Hepatocyte (in vitro differentiated cells): ENCODE measurements at regions not wholly inside any gene's neighbourhood (a gene's known extent, or its start where the extent isn't known, plus 50 kb on each side); places are given as distances from the start of the nearest gene placed in this dataset.

Experiments
- DNase-seq: peaks from one replicate; pipeline ENCODE4 v3.0.0-alpha.2; 2016; ENCODE audit warnings: low spot score
- H2AFZ ChIP-seq: fragments of 200-600 bp; sonication (generic); 2 replicates; pipeline ENCODE4 v1.6.0; 2016; ENCODE audit warnings: antibody characterized with exemption, mild to moderate bottlenecking
- H3K27ac ChIP-seq: fragments of 200-600 bp; sonication (generic); 2 replicates; pipeline ENCODE4 v1.5.1; 2016; ENCODE audit warnings: mild to moderate bottlenecking
- H3K27me3 ChIP-seq: fragments of 200-600 bp; sonication (generic); 2 replicates; pipeline ENCODE4 v1.6.1; 2016
- H3K36me3 ChIP-seq: fragments of 200-600 bp; sonication (generic); replicated peaks from 2 replicates; pipeline ENCODE4 v1.5.1; 2016; ENCODE audit warnings: low read depth; ENCODE audit not compliant: insufficient read depth
- H3K4me1 ChIP-seq: fragments of 200-600 bp; sonication (generic); 2 replicates; pipeline ENCODE4 v1.5.1; 2016; ENCODE audit warnings: mild to moderate bottlenecking, moderate library complexity; ENCODE audit not compliant: insufficient read depth
- H3K4me2 ChIP-seq: fragments of 200-600 bp; sonication (generic); 2 replicates; pipeline ENCODE4 v1.6.0; 2016
- H3K4me3 ChIP-seq: fragments of 200-600 bp; sonication (generic); 2 replicates; pipeline ENCODE4 v1.5.1; 2016; ENCODE audit warnings: mild to moderate bottlenecking
- H3K79me2 ChIP-seq: fragments of 200-600 bp; sonication (generic); 2 replicates; pipeline ENCODE4 v1.6.0; 2017; ENCODE audit warnings: mild to moderate bottlenecking
- H3K9me2 ChIP-seq: fragments of 200-600 bp; sonication (generic); replicated peaks from 2 replicates; pipeline ENCODE4 v1.6.0; 2017; ENCODE audit warnings: mild to moderate bottlenecking; ENCODE audit not compliant: insufficient read depth
- H3K9me3 ChIP-seq: fragments of 200-600 bp; sonication (generic); 2 replicates; pipeline ENCODE4 v1.5.1; 2016; ENCODE audit warnings: low read depth, mild to moderate bottlenecking
- H4K20me1 ChIP-seq: fragments of 200-600 bp; sonication (generic); 2 replicates; pipeline ENCODE4 v1.6.0; 2016; ENCODE audit warnings: mild to moderate bottlenecking; ENCODE audit not compliant: insufficient read depth, poor library complexity, severe bottlenecking
- CTCF ChIP-seq: fragments of 200-600 bp; sonication (generic); IDR thresholded peaks from 2 replicates; pipeline ENCODE4 v1.5.1; 2016; ENCODE audit warnings: antibody characterized with exemption, mild to moderate bottlenecking; ENCODE audit not compliant: poor library complexity
- EZH2 ChIP-seq: fragments of 200-600 bp; sonication (generic); IDR thresholded peaks from 2 replicates; pipeline ENCODE4 v1.6.1; 2016; ENCODE audit warnings: antibody characterized with exemption, mild to moderate bottlenecking, borderline replicate concordance
- EZH2phosphoT487 ChIP-seq: fragments of 200-600 bp; sonication (generic); IDR thresholded peaks from one replicate; pipeline ENCODE4 v1.6.1; 2018; ENCODE audit warnings: antibody characterized with exemption, mild to moderate bottlenecking, low read depth, moderate library complexity; ENCODE audit not compliant: unreplicated experiment, severe bottlenecking
- WGBS: methylation state at CpG from one replicate; pipeline ENCODE4 v1.1.6; 2016; ENCODE audit warnings: low lambda C conversion rate; ENCODE audit errors: missing lambda C conversion rate; 5-methylcytosine and 5-hydroxymethylcytosine counted together

- H2AFZ ChIP-seq = no peak overlapping the region
These were observed 75.2 kb upstream of the ADAMTS2 start for GRCh38 chr5:179420476-179420875.

GRCh38 chr5:179418972-179419371, 73.7 kb upstream of the ADAMTS2 start:
- Histone ChIP-seq H3K4me1 (peaks cover 6% of the 10 kb centered on the region), H3K27me3 (no peaks in the 10 kb centered on the region), H3K9me2 (no peaks in the 10 kb centered on the region), H4K20me1 (no peaks in the 10 kb centered on the region), H3K36me3 (no peaks in the 10 kb centered on the region), H2AFZ (no peak overlapping the region), H3K4me3 (no peak overlapping the region), H3K4me2 (no peak overlapping the region), H3K27ac (no peak overlapping the region), H3K79me2 (no peaks in the 10 kb centered on the region), H3K9me3 (no peaks in the 10 kb centered on the region)
- DNase-seq = no peak
- TF ChIP-seq EZH2 = no peak
- no peak for TF ChIP-seq CTCF
- TF ChIP-seq EZH2phosphoT487 = no peak
- WGBS = 84% methylated on average over 11 of the region's 11 CpGs

More at GRCh38 chr5:179420476-179420875, 75.2 kb upstream of the ADAMTS2 start:
- H3K27ac ChIP-seq = no peak overlapping the region
- no peaks in the 10 kb centered on the region for H3K27me3 ChIP-seq
- no peak overlapping the region for H3K4me2 ChIP-seq
- no peaks in the 10 kb centered on the region for H4K20me1 ChIP-seq
- TF ChIP-seq CTCF (no peak), EZH2phosphoT487 (no peak), EZH2 (no peak)
- WGBS = 83% methylated on average over 8 of the region's 8 CpGs
- DNase-seq = no peak
- H3K4me3 ChIP-seq = no peak overlapping the region
- H3K79me2 ChIP-seq = no peaks in the 10 kb centered on the region
- no peaks in the 10 kb centered on the region for H3K36me3 ChIP-seq
- H3K4me1 ChIP-seq = peaks cover 6% of the 10 kb centered on the region
- no peaks in the 10 kb centered on the region for H3K9me2 ChIP-seq
- no peaks in the 10 kb centered on the region for H3K9me3 ChIP-seq

- no peaks in the 10 kb centered on the region for H3K27me3 ChIP-seq
- TF ChIP-seq EZH2 (no peak), CTCF (no peak), EZH2phosphoT487 (no peak)
- H3K79me2 ChIP-seq = no peaks in the 10 kb centered on the region
- H4K20me1 ChIP-seq = no peaks in the 10 kb centered on the region
- H3K4me2 ChIP-seq = no peak overlapping the region
- H3K4me1 ChIP-seq = peaks cover 6% of the 10 kb centered on the region
- H3K27ac ChIP-seq = no peak overlapping the region
- 84% methylated on average over 5 of the region's 5 CpGs for WGBS
- no peaks in the 10 kb centered on the region for H3K36me3 ChIP-seq
- no peak for DNase-seq
- H2AFZ ChIP-seq = no peak overlapping the region
- H3K4me3 ChIP-seq = no peak overlapping the region
- H3K9me3 ChIP-seq = no peaks in the 10 kb centered on the region
- no peaks in the 10 kb centered on the region for H3K9me2 ChIP-seq
These were observed 72.4 kb upstream of the ADAMTS2 start for GRCh38 chr5:179417696-179418095.

GRCh38 chr5:179417016-179417415, 71.8 kb upstream of the ADAMTS2 start:
- no peaks in the 10 kb centered on the region for H3K27me3 ChIP-seq
- no peaks in the 10 kb centered on the region for H3K36me3 ChIP-seq
- no peak for DNase-seq
- no peaks in the 10 kb centered on the region for H3K9me3 ChIP-seq
- no peaks in the 10 kb centered on the region for H4K20me1 ChIP-seq
- H3K9me2 ChIP-seq = no peaks in the 10 kb centered on the region
- H3K27ac ChIP-seq = no peak overlapping the region
- H3K4me2 ChIP-seq = no peak overlapping the region
- H2AFZ ChIP-seq = no peak overlapping the region
- TF ChIP-seq EZH2 (no peak), EZH2phosphoT487 (no peak), CTCF (no peak)
- no peak overlapping the region for H3K4me3 ChIP-seq
- no peaks in the 10 kb centered on the region for H3K79me2 ChIP-seq
- peaks cover 6% of the 10 kb centered on the region for H3K4me1 ChIP-seq
- 69% methylated on average over 10 of the region's 10 CpGs for WGBS
